RWPE1 (cell line): ENCODE measurements at regions not wholly inside any gene's neighbourhood (a gene's known extent, or its start where the extent isn't known, plus 50 kb on each side); places are given as distances from the start of the nearest gene placed in this dataset.

Experiments
- CTCF ChIA-PET: fragments of 350-600 bp; sonication (Branson Sonifier 250); formaldehyde crosslinking; extraction: SDS; loops from one replicate; lab custom pipeline; 2021; lab: Yijun Ruan, JAX
- POLR2A ChIA-PET: fragments of 400-600 bp; formaldehyde crosslinking; extraction: SDS; loops from one replicate; lab custom pipeline; 2020; ENCODE audit warnings: antibody characterized with exemption; ENCODE audit not compliant: low non-redundant PET; lab: Yijun Ruan, JAX
- DNase-seq: peaks from one replicate; pipeline ENCODE4 v3.0.0; 2012; ENCODE audit warnings: low spot score
- H3K27ac ChIP-seq: fragments of 450-650 bp; 2 replicates; pipeline ENCODE4 v1.5.1; 2017
- CTCF ChIP-seq: fragments of 450-650 bp; conservative IDR thresholded peaks from 2 replicates; pipeline ENCODE4 v1.5.1; 2017; ENCODE audit warnings: low read depth, mild to moderate bottlenecking

GRCh38 chr3:153840487-153840886 lies 280.7 kb upstream of the ARHGEF26 start:
- no peak overlapping the region for H3K27ac ChIP-seq
- no peak for TF ChIP-seq CTCF
- ChIA-PET POLR2A (no interaction called here), CTCF (no interaction called here)
- no peak for DNase-seq

GRCh38 chr3:153843994-153844393 lies 277.2 kb upstream of the ARHGEF26 start:
- POLR2A ChIA-PET, result no interaction called here
- H3K27ac ChIP-seq, result no peak overlapping the region
- no peak for DNase-seq
- CTCF ChIA-PET, result no interaction called here
- TF ChIP-seq CTCF, result no peak

GRCh38 chr3:153845311-153845710 lies 275.9 kb upstream of the ARHGEF26 start:
- no peak for TF ChIP-seq CTCF
- CTCF ChIA-PET, result interaction anchor here (0.6 kb wide), 1 partner anchor 18 kb away, joined by 3 read pairs; no protein-coding TSS in a partner anchor
- no peak overlapping the region for H3K27ac ChIP-seq
- no peak for DNase-seq
- POLR2A ChIA-PET, result no interaction called here

- no peak for DNase-seq
- no peak overlapping the region for H3K27ac ChIP-seq
- CTCF ChIA-PET, result interaction anchor here (0.6 kb wide), 1 partner anchor 331 kb away, joined by 4 read pairs; no protein-coding TSS in a partner anchor
- POLR2A ChIA-PET, result no interaction called here
- no peak for TF ChIP-seq CTCF
These were observed 272.5 kb upstream of the ARHGEF26 start for GRCh38 chr3:153848702-153849101.

- ChIA-PET CTCF (no interaction called here), POLR2A (no interaction called here)
- DNase-seq, result no peak
- TF ChIP-seq CTCF, result no peak
- no peak overlapping the region for H3K27ac ChIP-seq
These were observed 268.8 kb upstream of the ARHGEF26 start for GRCh38 chr3:153852355-153852754.

GRCh38 chr3:153853163-153853562 lies 268.0 kb upstream of the ARHGEF26 start:
- ChIA-PET POLR2A (no interaction called here), CTCF (no interaction called here)
- TF ChIP-seq CTCF, result no peak
- no peak for DNase-seq
- H3K27ac ChIP-seq, result no peak overlapping the region
